SH-SY5Y (cell line): ENCODE measurements at regions not wholly inside any gene's neighbourhood (a gene's known extent, or its start where the extent isn't known, plus 50 kb on each side); places are given as distances from the start of the nearest gene placed in this dataset.

ENCODE experiments used
- GATA2 ChIP-seq: IDR thresholded peaks from 2 replicates; pipeline ENCODE4 v1.6.1; 2011; ENCODE audit warnings: mild to moderate bottlenecking, low read depth, low read length
- GATA3 ChIP-seq: IDR thresholded peaks from 2 replicates; pipeline ENCODE4 v1.6.1; 2011; ENCODE audit warnings: low read depth, mild to moderate bottlenecking, low read length, moderate library complexity

DNA sequence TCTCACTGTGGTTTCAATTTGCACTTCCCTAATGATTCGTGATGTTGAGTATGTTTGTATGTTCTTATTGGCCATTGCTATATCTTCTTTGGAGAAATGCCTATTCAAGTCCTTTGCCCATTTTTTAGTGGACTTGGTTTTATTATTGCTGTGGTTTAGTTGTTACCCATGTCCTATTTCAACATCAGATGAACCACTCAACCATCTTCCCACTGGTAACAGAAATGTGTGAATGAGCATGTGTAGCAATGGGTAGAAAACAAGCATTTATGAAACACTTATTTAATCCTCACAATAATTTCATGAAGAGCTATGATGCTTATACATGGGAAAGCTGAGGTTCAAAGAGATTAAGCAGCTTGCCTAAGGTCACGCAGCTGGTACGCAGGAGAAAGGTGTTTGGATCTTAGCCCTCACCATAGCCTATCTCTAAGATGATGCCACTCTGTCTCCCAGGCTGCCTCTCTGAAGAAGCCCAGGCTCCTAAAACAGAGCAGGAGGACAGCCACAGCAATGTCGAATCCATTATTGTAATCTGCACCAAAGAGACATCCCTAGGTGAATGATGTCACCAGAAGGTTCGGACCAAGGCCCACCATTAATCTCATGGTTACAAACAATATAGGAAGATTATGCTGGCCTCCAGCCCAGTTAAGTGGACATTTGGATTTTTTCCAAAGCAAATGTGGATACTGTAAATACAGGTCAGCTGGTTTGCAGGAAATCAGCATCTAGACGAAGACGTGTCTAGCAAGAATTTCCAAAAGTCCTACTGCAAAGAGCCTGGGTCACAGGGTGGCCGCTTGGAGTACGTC, 447.6 kb upstream of the ZMIZ1 start:
- TF ChIP-seq GATA2: peak; percentile 53
- no peak for TF ChIP-seq GATA3
